T-helper 1 cell treated with Interleukin-12 subunit alpha and Interleukin-12 subunit beta and Interleukin-4 antibody, amounts not matched to agents 30 μg/mL and 1 μg/mL, for 36 hours (primary cell): ENCODE measurements at regions not wholly inside any gene's neighbourhood (a gene's known extent, or its start where the extent isn't known, plus 50 kb on each side); places are given as distances from the start of the nearest gene placed in this dataset.

Experiments used
- H3K27ac Mint-ChIP-seq: one replicate; pipeline ENCODE4 v1.8.0; 2021; ENCODE audit warnings: mild to moderate bottlenecking, mixed read lengths
- H3K27me3 Mint-ChIP-seq: one replicate; pipeline ENCODE4 v1.8.0; 2021; ENCODE audit warnings: low read depth, mixed read lengths
- H3K36me3 Mint-ChIP-seq: one replicate; pipeline ENCODE4 v1.8.0; 2021; ENCODE audit warnings: low read depth, mixed read lengths
- H3K4me1 Mint-ChIP-seq: one replicate; pipeline ENCODE4 v1.8.0; 2021; ENCODE audit warnings: low read depth, mixed read lengths
- H3K4me3 Mint-ChIP-seq: one replicate; pipeline ENCODE4 v1.8.0; 2021; ENCODE audit warnings: mild to moderate bottlenecking, moderate library complexity, mixed read lengths
- H3K9me3 Mint-ChIP-seq: one replicate; pipeline ENCODE4 v1.8.0; 2021; ENCODE audit warnings: mixed read lengths

- no peaks in the 10 kb centered on the region for H3K9me3 Mint-ChIP-seq
- no peak overlapping the region for H3K27ac Mint-ChIP-seq
- no peaks in the 10 kb centered on the region for H3K4me1 Mint-ChIP-seq
- no peaks in the 10 kb centered on the region for H3K27me3 Mint-ChIP-seq
- no peak overlapping the region for H3K4me3 Mint-ChIP-seq
- H3K36me3 Mint-ChIP-seq, result no peaks in the 10 kb centered on the region
Measured at GRCh38 chr14:86457481-86458135, 927.7 kb downstream of the FLRT2 start.

GRCh38 chr14:86450085-86450484, 920.1 kb downstream of the FLRT2 start:
- Mint-ChIP-seq H3K27ac (no peak overlapping the region), H3K9me3 (no peaks in the 10 kb centered on the region), H3K27me3 (no peaks in the 10 kb centered on the region), H3K4me1 (no peaks in the 10 kb centered on the region), H3K36me3 (no peaks in the 10 kb centered on the region), H3K4me3 (no peak overlapping the region)

GRCh38 chr14:86442135-86442534, 912.2 kb downstream of the FLRT2 start:
- Mint-ChIP-seq H3K36me3 (no peaks in the 10 kb centered on the region), H3K27me3 (no peaks in the 10 kb centered on the region), H3K27ac (no peak overlapping the region), H3K4me3 (no peak overlapping the region), H3K4me1 (no peaks in the 10 kb centered on the region), H3K9me3 (no peaks in the 10 kb centered on the region)

GRCh38 chr14:86430853-86431252, 900.9 kb downstream of the FLRT2 start:
- H3K4me1 Mint-ChIP-seq, result no peaks in the 10 kb centered on the region
- no peak overlapping the region for H3K27ac Mint-ChIP-seq
- no peak overlapping the region for H3K4me3 Mint-ChIP-seq
- no peaks in the 10 kb centered on the region for H3K9me3 Mint-ChIP-seq
- no peaks in the 10 kb centered on the region for H3K27me3 Mint-ChIP-seq
- H3K36me3 Mint-ChIP-seq, result no peaks in the 10 kb centered on the region

- Mint-ChIP-seq H3K27ac (no peak overlapping the region), H3K27me3 (no peaks in the 10 kb centered on the region), H3K4me1 (no peaks in the 10 kb centered on the region), H3K36me3 (no peaks in the 10 kb centered on the region), H3K4me3 (no peak overlapping the region), H3K9me3 (peaks cover 5% of the 10 kb centered on the region)
Measured at GRCh38 chr14:86423214-86423613, 893.3 kb downstream of the FLRT2 start.

- H3K36me3 Mint-ChIP-seq, result no peaks in the 10 kb centered on the region
- H3K27ac Mint-ChIP-seq, result no peak overlapping the region
- H3K4me1 Mint-ChIP-seq, result no peaks in the 10 kb centered on the region
- peaks cover 5% of the 10 kb centered on the region for H3K9me3 Mint-ChIP-seq
- H3K4me3 Mint-ChIP-seq, result no peak overlapping the region
- H3K27me3 Mint-ChIP-seq, result no peaks in the 10 kb centered on the region
Measured at GRCh38 chr14:86420131-86420530, 890.2 kb downstream of the FLRT2 start.

GRCh38 chr14:86414146-86414545, 884.2 kb downstream of the FLRT2 start:
- Mint-ChIP-seq H3K27me3 (no peaks in the 10 kb centered on the region), H3K27ac (no peak overlapping the region), H3K4me1 (no peaks in the 10 kb centered on the region), H3K4me3 (no peak overlapping the region), H3K9me3 (peaks cover 6% of the 10 kb centered on the region), H3K36me3 (no peaks in the 10 kb centered on the region)

GRCh38 chr14:86404989-86405649, 875.2 kb downstream of the FLRT2 start:
- H3K27me3 Mint-ChIP-seq, result no peaks in the 10 kb centered on the region
- H3K4me1 Mint-ChIP-seq, result no peaks in the 10 kb centered on the region

GRCh38 chr14:86404425-86404824, 874.5 kb downstream of the FLRT2 start:
- Mint-ChIP-seq H3K36me3 (no peaks in the 10 kb centered on the region), H3K4me1 (no peaks in the 10 kb centered on the region), H3K9me3 (peaks cover 3% of the 10 kb centered on the region), H3K27ac (no peak overlapping the region), H3K4me3 (no peak overlapping the region), H3K27me3 (no peaks in the 10 kb centered on the region)

More at GRCh38 chr14:86404989-86405649, 875.2 kb downstream of the FLRT2 start:
- no peak overlapping the region for H3K27ac Mint-ChIP-seq
- no peak overlapping the region for H3K4me3 Mint-ChIP-seq
- peaks cover 3% of the 10 kb centered on the region for H3K9me3 Mint-ChIP-seq
- H3K36me3 Mint-ChIP-seq, result no peaks in the 10 kb centered on the region

- no peak overlapping the region for H3K4me3 Mint-ChIP-seq
- H3K9me3 Mint-ChIP-seq, result peaks cover 3% of the 10 kb centered on the region
- no peaks in the 10 kb centered on the region for H3K4me1 Mint-ChIP-seq
- no peaks in the 10 kb centered on the region for H3K27me3 Mint-ChIP-seq
- no peaks in the 10 kb centered on the region for H3K36me3 Mint-ChIP-seq
- no peak overlapping the region for H3K27ac Mint-ChIP-seq
Measured at GRCh38 chr14:86402545-86402944, 872.6 kb downstream of the FLRT2 start.

GRCh38 chr14:86391085-86391484, 861.1 kb downstream of the FLRT2 start:
- H3K36me3 Mint-ChIP-seq, result no peaks in the 10 kb centered on the region
- H3K9me3 Mint-ChIP-seq, result no peaks in the 10 kb centered on the region

GRCh38 chr14:86388216-86388615, 858.3 kb downstream of the FLRT2 start:
- no peak overlapping the region for H3K27ac Mint-ChIP-seq
- H3K4me3 Mint-ChIP-seq, result no peak overlapping the region
- no peaks in the 10 kb centered on the region for H3K27me3 Mint-ChIP-seq
- no peaks in the 10 kb centered on the region for H3K36me3 Mint-ChIP-seq
- H3K4me1 Mint-ChIP-seq, result no peaks in the 10 kb centered on the region
- H3K9me3 Mint-ChIP-seq, result no peaks in the 10 kb centered on the region

More at GRCh38 chr14:86391085-86391484, 861.1 kb downstream of the FLRT2 start:
- no peaks in the 10 kb centered on the region for H3K27me3 Mint-ChIP-seq
- H3K4me1 Mint-ChIP-seq, result no peaks in the 10 kb centered on the region
- no peak overlapping the region for H3K27ac Mint-ChIP-seq
- H3K4me3 Mint-ChIP-seq, result no peak overlapping the region

- Mint-ChIP-seq H3K36me3 (no peaks in the 10 kb centered on the region), H3K27me3 (no peaks in the 10 kb centered on the region), H3K4me3 (no peak overlapping the region), H3K9me3 (peaks cover 26% of the 10 kb centered on the region), H3K27ac (no peak overlapping the region), H3K4me1 (no peaks in the 10 kb centered on the region)
Measured at GRCh38 chr14:86373886-86374285, 843.9 kb downstream of the FLRT2 start.

- Mint-ChIP-seq H3K4me1 (no peaks in the 10 kb centered on the region), H3K27me3 (no peaks in the 10 kb centered on the region), H3K27ac (no peak overlapping the region), H3K4me3 (no peak overlapping the region), H3K9me3 (peaks cover 26% of the 10 kb centered on the region), H3K36me3 (no peaks in the 10 kb centered on the region)
Measured at GRCh38 chr14:86372402-86372801, 842.5 kb downstream of the FLRT2 start.

GRCh38 chr14:86364634-86365033, 834.7 kb downstream of the FLRT2 start:
- H3K4me3 Mint-ChIP-seq, result no peak overlapping the region
- H3K9me3 Mint-ChIP-seq, result peaks cover 4% of the 10 kb centered on the region
- no peaks in the 10 kb centered on the region for H3K27me3 Mint-ChIP-seq
- no peaks in the 10 kb centered on the region for H3K36me3 Mint-ChIP-seq
- H3K4me1 Mint-ChIP-seq, result no peaks in the 10 kb centered on the region
- no peak overlapping the region for H3K27ac Mint-ChIP-seq
